ENCODE measurements at regions not wholly inside any gene's neighbourhood (a gene's known extent, or its start where the extent isn't known, plus 50 kb on each side); places are given as distances from the start of the nearest gene placed in this dataset.
"Not testable (repeated sequence)": the region's sequence is repeated elsewhere in the genome, so short reads cannot be mapped to it uniquely, and the experiment has no call there.

GRCh38 chr6:53423560-53423959 lies 74.8 kb upstream of the ELOVL5 start:
- H2AFZ ChIP-seq (ENCODE audit: low read length); H3K4ac ChIP-seq (replicated peaks; ENCODE audit: insufficient read length, low read depth, low read length); H2BK12ac ChIP-seq (ENCODE audit: low read depth, low read length); H4K91ac ChIP-seq (replicated peaks; ENCODE audit: insufficient read length, low read length); H3K9me3 ChIP-seq (ENCODE audit: insufficient read depth in 2 of 2, low read depth in 1 of 2, low read length in 1 of 2); H3K27me3 ChIP-seq (replicated peaks in 1 of 4; ENCODE audit: control insufficient read depth in 3 of 4, extremely low read depth in 1 of 4, insufficient read depth in 3 of 4, low read length in 3 of 4); H3K23ac ChIP-seq (ENCODE audit: insufficient read length); H2BK5ac ChIP-seq (ENCODE audit: low read depth, low read length); H3K79me1 ChIP-seq (ENCODE audit: low read depth, low read length); H3K14ac ChIP-seq (ENCODE audit: insufficient read length); H3K9ac ChIP-seq (replicated peaks in 1 of 4; ENCODE audit: extremely low read depth in 1 of 4, low read depth in 3 of 4, low read length in 3 of 4); H2BK120ac ChIP-seq (replicated peaks; ENCODE audit: low read depth, low read length); FAIRE-seq; H3K27ac ChIP-seq (ENCODE audit: low read depth, low read length); H3K36me3 ChIP-seq (ENCODE audit: control insufficient read depth in 2 of 4, insufficient read depth in 4 of 4, low read length in 3 of 4); DNase-seq (ENCODE audit: low read depth in 1 of 2, low spot score in 2 of 2); H3K4me3 ChIP-seq (ENCODE audit: extremely low read depth in 1 of 4, insufficient read depth in 2 of 4, low read depth in 3 of 4, low read length in 4 of 4); H3K79me2 ChIP-seq (ENCODE audit: control insufficient read depth in 1 of 2, insufficient read depth in 2 of 2, low read length in 2 of 2); H4K5ac ChIP-seq (ENCODE audit: insufficient read length, low read depth, low read length); H3K4me2 ChIP-seq (ENCODE audit: insufficient read depth in 1 of 2, low read depth in 2 of 2, low read length in 2 of 2); POLR2A ChIA-PET (ENCODE audit: partially characterized antibody); H4K20me1 ChIP-seq (replicated peaks in 1 of 2; ENCODE audit: control insufficient read depth in 1 of 2, insufficient read depth in 2 of 2, low read length in 2 of 2); H3K23me2 ChIP-seq (ENCODE audit: low read depth, low read length); H4K8ac ChIP-seq (ENCODE audit: extremely low read depth, insufficient read depth, low read length); H2AK5ac ChIP-seq (ENCODE audit: low read depth, low read length); H3K56ac ChIP-seq (replicated peaks; ENCODE audit: insufficient read length, low read depth, low read length); H3K4me1 ChIP-seq (replicated peaks in 1 of 4; ENCODE audit: control insufficient read depth in 3 of 4, insufficient read depth in 4 of 4, low read length in 3 of 4); H2BK20ac ChIP-seq (ENCODE audit: low read length); H2BK15ac ChIP-seq (ENCODE audit: low read length); H3K18ac ChIP-seq (ENCODE audit: extremely low read depth, low read length): not testable (repeated sequence)
- CTCF ChIA-PET (ENCODE audit: partially characterized antibody) = interaction anchor here (0.9 to 1.7 kb wide), 3 partner anchors 10 to 252 kb away, joined by 3 to 5 read pairs (median 5); no protein-coding TSS in a partner anchor

Data from H1 (cell line).